ENCODE measurements at regions not wholly inside any gene's neighbourhood (a gene's known extent, or its start where the extent isn't known, plus 50 kb on each side); places are given as distances from the start of the nearest gene placed in this dataset.

DNA sequence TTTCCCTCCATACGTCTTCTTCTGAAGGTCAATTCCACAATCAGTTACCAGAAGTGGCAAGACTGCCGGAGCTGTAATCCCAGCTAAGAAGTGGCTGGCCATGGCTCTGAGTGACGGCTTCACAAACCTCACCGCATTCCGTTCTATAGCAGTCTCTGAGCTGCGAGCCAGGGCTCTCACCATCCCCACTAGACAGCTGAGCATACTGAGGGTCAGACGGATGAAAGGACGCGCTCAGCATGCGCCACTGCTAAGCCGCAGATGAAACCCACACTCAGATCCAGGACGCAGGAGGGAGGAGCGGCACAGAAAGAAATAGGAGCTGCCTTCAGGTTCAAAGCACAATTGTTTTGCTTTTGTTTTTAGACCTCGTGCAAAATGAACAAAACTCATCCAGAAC, 97.9 kb downstream of the ANKRD60 start:
- Histone ChIP-seq H3K4me3 (no peak overlapping the region), H3K79me2 (ENCODE audit: control insufficient read depth, insufficient read depth, low read length) (no peaks in the 10 kb centered on the region), H2AFZ (ENCODE audit: control insufficient read depth, low read depth, low read length) (no peak overlapping the region), H3K4me1 (ENCODE audit: control insufficient read depth, insufficient read depth, low read length) (no peaks in the 10 kb centered on the region), H4K20me1 (ENCODE audit: control insufficient read depth, insufficient read depth) (no peaks in the 10 kb centered on the region), H3K27ac (ENCODE audit: control insufficient read depth, insufficient read depth) (no peak overlapping the region), H3K4me2 (ENCODE audit: control insufficient read depth, insufficient read depth) (no peak overlapping the region), H3K36me3 (ENCODE audit: control insufficient read depth in 2 of 2, insufficient read depth in 2 of 2, low read length in 1 of 2) (no peaks in the 10 kb centered on the region), H3K9me3 (replicated peaks; ENCODE audit: control insufficient read depth, insufficient read depth, low read length) (no peaks in the 10 kb centered on the region; the same call in 2 of the 3 replicates), H3K27me3 (replicated peaks in 1 of 2; ENCODE audit: control insufficient read depth in 2 of 2, insufficient read depth in 2 of 2, low read length in 1 of 2) (peaks cover 4 to 10% of the 10 kb centered on the region in 2 experiments), H3K9ac (ENCODE audit: control insufficient read depth, insufficient read depth, low read length) (no peak overlapping the region)
- no peak for ATAC-seq
- intact Hi-C loops (cut with micrococcal nuclease; ENCODE audit: unreplicated experiment) (no loop called here), in situ Hi-C loops (cut with MboI) (no loop called here)
- BruUV-seq (replicated peaks): no TSS peak
- no peak for DNase-seq (ENCODE audit: low read depth, low spot score)
- POLR2A ChIA-PET: no interaction called here
- no peak for TF ChIP-seq BMI1 (IDR thresholded peaks at IDR 0.05; ENCODE audit: borderline replicate concordance)
- TF ChIP-seq JUNB (IDR thresholded peaks at IDR 0.05): no peak
- TF ChIP-seq BCL11A (IDR thresholded peaks at IDR 0.05; ENCODE audit: low read depth, low read length): no peak
- TF ChIP-seq ZSCAN29 (IDR thresholded peaks at IDR 0.05): no peak
- TF ChIP-seq CHD4 (IDR thresholded peaks at IDR 0.05): no peak
- no peak for TF ChIP-seq ZNF207 (IDR thresholded peaks at IDR 0.05; ENCODE audit: borderline replicate concordance)
- TF ChIP-seq, protein P1, sequence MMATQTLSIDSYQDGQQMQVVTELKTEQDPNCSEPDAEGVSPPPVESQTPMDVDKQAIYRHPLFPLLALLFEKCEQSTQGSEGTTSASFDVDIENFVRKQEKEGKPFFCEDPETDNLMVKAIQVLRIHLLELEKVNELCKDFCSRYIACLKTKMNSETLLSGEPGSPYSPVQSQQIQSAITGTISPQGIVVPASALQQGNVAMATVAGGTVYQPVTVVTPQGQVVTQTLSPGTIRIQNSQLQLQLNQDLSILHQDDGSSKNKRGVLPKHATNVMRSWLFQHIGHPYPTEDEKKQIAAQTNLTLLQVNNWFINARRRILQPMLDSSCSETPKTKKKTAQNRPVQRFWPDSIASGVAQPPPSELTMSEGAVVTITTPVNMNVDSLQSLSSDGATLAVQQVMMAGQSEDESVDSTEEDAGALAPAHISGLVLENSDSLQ (IDR thresholded peaks at IDR 0.05): no peak
- no peak for TF ChIP-seq POLR2AphosphoS5 (IDR thresholded peaks at IDR 0.05; ENCODE audit: low read length)
- TF ChIP-seq GATAD2B (conservative IDR thresholded peaks at IDR 0.05; ENCODE audit: low read depth): no peak
- TF ChIP-seq, protein P2, sequence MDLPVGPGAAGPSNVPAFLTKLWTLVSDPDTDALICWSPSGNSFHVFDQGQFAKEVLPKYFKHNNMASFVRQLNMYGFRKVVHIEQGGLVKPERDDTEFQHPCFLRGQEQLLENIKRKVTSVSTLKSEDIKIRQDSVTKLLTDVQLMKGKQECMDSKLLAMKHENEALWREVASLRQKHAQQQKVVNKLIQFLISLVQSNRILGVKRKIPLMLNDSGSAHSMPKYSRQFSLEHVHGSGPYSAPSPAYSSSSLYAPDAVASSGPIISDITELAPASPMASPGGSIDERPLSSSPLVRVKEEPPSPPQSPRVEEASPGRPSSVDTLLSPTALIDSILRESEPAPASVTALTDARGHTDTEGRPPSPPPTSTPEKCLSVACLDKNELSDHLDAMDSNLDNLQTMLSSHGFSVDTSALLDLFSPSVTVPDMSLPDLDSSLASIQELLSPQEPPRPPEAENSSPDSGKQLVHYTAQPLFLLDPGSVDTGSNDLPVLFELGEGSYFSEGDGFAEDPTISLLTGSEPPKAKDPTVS (IDR thresholded peaks at IDR 0.05; ENCODE audit: low read depth, low read length): no peak
- no peak for TF ChIP-seq MEF2A (IDR thresholded peaks at IDR 0.05; ENCODE audit: insufficient read depth, low read depth, low read length)
- TF ChIP-seq YBX1 (IDR thresholded peaks at IDR 0.05): no peak
- TF ChIP-seq, protein P3, sequence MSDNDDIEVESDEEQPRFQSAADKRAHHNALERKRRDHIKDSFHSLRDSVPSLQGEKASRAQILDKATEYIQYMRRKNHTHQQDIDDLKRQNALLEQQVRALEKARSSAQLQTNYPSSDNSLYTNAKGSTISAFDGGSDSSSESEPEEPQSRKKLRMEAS (IDR thresholded peaks at IDR 0.05; ENCODE audit: low read depth, low read length): no peak
- FAIRE-seq: no peak
- SMC1A ChIA-PET (ENCODE audit: uncharacterized antibody, unreplicated experiment): no interaction called here
- CTCF ChIA-PET: no interaction called here
- 60% methylated on average over 14 of the region's 14 CpGs for WGBS (ENCODE audit: insufficient coverage, insufficient replicate concordance, low lambda C conversion rate, missing lambda C conversion rate)
- RAD21 ChIA-PET (ENCODE audit: unreplicated experiment): no interaction called here

Data from GM12878 (cell line).